AG09319 (cell line): ENCODE measurements at regions not wholly inside any gene's neighbourhood (a gene's known extent, or its start where the extent isn't known, plus 50 kb on each side); places are given as distances from the start of the nearest gene placed in this dataset.

Source experiments
- DNase-seq: peaks from one replicate; pipeline ENCODE4 v3.0.0-alpha.2; 2010; ENCODE audit warnings: low read depth; ENCODE audit errors: extremely low read depth
- CTCF ChIP-seq: IDR thresholded peaks from 2 replicates; pipeline ENCODE4 v1.5.1; 2011; ENCODE audit warnings: low read depth, mild to moderate bottlenecking, inconsistent platforms, low read length, moderate library complexity

DNA sequence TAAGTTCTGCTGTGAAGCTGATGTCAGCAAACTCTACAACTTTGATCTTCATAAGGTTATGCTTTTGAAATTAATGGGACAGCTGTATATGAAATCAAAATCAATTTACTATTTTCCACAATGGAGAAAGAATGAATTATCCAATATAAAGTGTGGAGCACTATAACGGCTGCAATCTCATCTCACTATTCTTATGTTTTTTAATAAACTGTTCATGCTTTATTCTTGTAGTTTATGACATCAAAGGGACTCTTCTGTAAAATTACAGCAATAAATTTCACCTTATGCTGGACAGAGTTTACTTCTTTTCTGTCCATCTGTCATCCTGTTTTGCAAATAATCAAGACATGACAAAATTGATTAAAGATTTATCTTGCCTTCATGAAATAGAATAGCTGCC lies 192.5 kb downstream of the TECRL start:
- TF ChIP-seq CTCF: no peak
- no peak for DNase-seq

GRCh38 chr4:64205376-64205775 lies 203.9 kb downstream of the TECRL start:
- TF ChIP-seq CTCF: no peak
- DNase-seq: no peak

- no peak for TF ChIP-seq CTCF
- DNase-seq: no peak
Measured at GRCh38 chr4:64200001-64200555, 209.2 kb downstream of the TECRL start.

DNA sequence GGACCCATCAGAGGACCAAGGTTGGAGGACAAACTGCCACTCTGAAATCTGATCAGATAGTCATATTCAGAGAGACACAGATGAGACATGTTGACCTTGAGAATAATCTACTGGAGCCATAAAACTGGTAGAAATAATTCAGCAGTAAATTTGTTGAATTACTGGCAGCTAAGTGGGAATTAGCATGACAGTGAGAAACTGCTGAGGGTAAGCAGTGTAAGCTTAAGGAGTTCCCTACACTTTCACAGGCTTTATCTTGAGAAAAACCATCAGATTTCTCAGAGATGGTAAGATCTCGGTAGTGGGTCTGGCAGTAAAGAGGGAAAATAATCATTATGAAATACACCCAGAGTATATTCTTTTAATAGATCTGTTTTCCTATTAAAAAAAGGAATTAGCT lies 213.7 kb downstream of the TECRL start:
- DNase-seq: no peak
- no peak for TF ChIP-seq CTCF

DNA sequence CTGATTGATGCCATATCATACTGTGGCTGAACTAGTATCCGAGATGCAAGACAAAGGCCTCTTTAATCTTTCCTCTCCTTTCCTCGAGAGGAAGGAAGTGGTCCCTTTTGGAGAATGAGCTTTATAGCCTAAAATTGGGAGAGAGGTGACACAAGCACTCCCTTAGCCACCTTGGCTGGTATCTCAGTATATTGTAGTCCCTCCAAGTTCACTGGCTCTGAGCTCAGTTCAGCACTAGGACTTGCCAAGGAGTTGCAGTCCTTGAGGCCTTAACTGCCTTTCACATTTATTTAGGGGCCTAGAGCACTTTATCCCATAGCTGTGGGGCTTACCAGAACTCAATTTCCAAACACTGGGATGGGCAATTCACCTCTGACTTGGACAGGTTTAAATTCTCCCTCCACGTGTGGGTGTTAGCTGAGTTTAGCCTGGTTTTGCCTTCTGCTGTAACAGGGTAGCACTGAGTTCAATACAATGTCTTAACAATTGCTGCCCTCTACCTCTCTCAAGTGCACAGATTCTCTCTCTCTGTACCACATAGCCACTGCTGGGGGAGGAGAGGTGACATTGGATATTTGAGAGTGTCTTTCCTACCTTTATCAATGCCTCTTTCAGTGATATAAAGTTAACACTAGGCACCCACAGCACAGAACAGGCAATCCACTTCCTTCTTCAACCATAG lies 216.4 kb downstream of the TECRL start:
- no peak for DNase-seq

GRCh38 chr4:64174247-64174882 lies 234.9 kb downstream of the TECRL start:
- TF ChIP-seq CTCF: no peak
- no peak for DNase-seq

More for the DNA sequence above, 216.4 kb downstream of the TECRL start:
- no peak for TF ChIP-seq CTCF

GRCh38 chr4:64166365-64166764 lies 242.9 kb downstream of the TECRL start:
- DNase-seq: no peak
- no peak for TF ChIP-seq CTCF
